Keratinocyte (primary cell): ENCODE measurements at regions not wholly inside any gene's neighbourhood (a gene's known extent, or its start where the extent isn't known, plus 50 kb on each side); places are given as distances from the start of the nearest gene placed in this dataset.

Experiments
- DNase-seq: peaks from one replicate; pipeline ENCODE4 v3.0.0-alpha.2; 2011; ENCODE audit warnings: low read depth, missing footprints, low spot score
- FAIRE-seq: peaks from 2 replicates; lab custom pipeline; 2011; peaks lifted over from hg19 to GRCh38; lab: Jason Lieb, UNC
- H2AFZ ChIP-seq: 2 replicates; pipeline ENCODE4 v1.6.0; 2012; ENCODE audit warnings: low read length, control low read depth, inconsistent platforms; ENCODE audit not compliant: control insufficient read depth
- H3K27ac ChIP-seq: 2 replicates; pipeline ENCODE4 v1.5.1; 2011; ENCODE audit warnings: low read length; ENCODE audit not compliant: control insufficient read depth, insufficient read depth
- H3K27me3 ChIP-seq: 3 replicates; pipeline ENCODE4 v1.6.0; 2011; ENCODE audit warnings: low read length; ENCODE audit not compliant: control insufficient read depth, insufficient read depth; ENCODE audit errors: extremely low read depth
- H3K36me3 ChIP-seq, 2 experiments: 2 replicates in 1 of 2; 3 replicates in 1 of 2; pipeline ENCODE4 v1.5.1; 2011; ENCODE audit warnings: low read length in 2 of 2, mild to moderate bottlenecking in 1 of 2; ENCODE audit not compliant: control insufficient read depth in 2 of 2, insufficient read depth in 2 of 2; ENCODE audit errors: extremely low read depth in 1 of 2
- H3K4me1 ChIP-seq: 3 replicates; pipeline ENCODE4 v1.5.1; 2011; ENCODE audit warnings: low read length; ENCODE audit not compliant: control insufficient read depth, insufficient read depth; ENCODE audit errors: extremely low read depth
- H3K4me2 ChIP-seq: 3 replicates; pipeline ENCODE4 v1.6.0; 2011; ENCODE audit warnings: low read depth, low read length; ENCODE audit not compliant: control insufficient read depth, insufficient read depth; ENCODE audit errors: extremely low read depth
- H3K4me3 ChIP-seq, 3 experiments: fragments of 200-600 bp in 1 of 3; sonication (generic) in 1 of 3; 2 replicates in 2 of 3; 3 replicates in 1 of 3; pipeline ENCODE4 v1.5.1; 2011 to 2016; ENCODE audit warnings: low read length in 3 of 3, mild to moderate bottlenecking in 3 of 3, control low read depth in 2 of 3, inconsistent platforms in 1 of 3, low read depth in 1 of 3, mixed read lengths in 1 of 3, mixed run types in 1 of 3, moderate library complexity in 1 of 3; ENCODE audit not compliant: control insufficient read depth in 2 of 3, insufficient read depth in 2 of 3; ENCODE audit errors: extremely low read depth in 1 of 3
- H3K79me2 ChIP-seq: 2 replicates; pipeline ENCODE4 v1.6.0; 2012; ENCODE audit warnings: low read length; ENCODE audit not compliant: control insufficient read depth, insufficient read depth
- H3K9ac ChIP-seq: 3 replicates; pipeline ENCODE4 v1.6.0; 2011; ENCODE audit warnings: low read length; ENCODE audit not compliant: control insufficient read depth, insufficient read depth; ENCODE audit errors: extremely low read depth
- H3K9me1 ChIP-seq: 3 replicates; pipeline ENCODE4 v1.6.0; 2011; ENCODE audit warnings: low read length; ENCODE audit not compliant: control insufficient read depth, insufficient read depth; ENCODE audit errors: extremely low read depth
- H3K9me3 ChIP-seq: 2 replicates; pipeline ENCODE4 v1.5.1; 2012; ENCODE audit warnings: low read depth, low read length; ENCODE audit not compliant: control insufficient read depth
- H4K20me1 ChIP-seq: 3 replicates; pipeline ENCODE4 v1.6.0; 2011; ENCODE audit warnings: low read length; ENCODE audit not compliant: control insufficient read depth, insufficient read depth; ENCODE audit errors: extremely low read depth
- CTCF ChIP-seq, 3 experiments: IDR thresholded peaks in 1 of 3; conservative IDR thresholded peaks in 1 of 3; optimal IDR thresholded peaks in 1 of 3; 2 replicates in 2 of 3; 3 replicates in 1 of 3; pipeline versions ENCODE3 to v1.5.1; 2011; ENCODE audit warnings: low read length in 3 of 3, mild to moderate bottlenecking in 3 of 3, moderate library complexity in 2 of 3, control low read depth in 1 of 3, inconsistent platforms in 1 of 3; ENCODE audit not compliant: insufficient read depth in 2 of 3; ENCODE audit errors: extremely low read depth in 1 of 3
- EZH2 ChIP-seq: IDR thresholded peaks from one replicate; pipeline ENCODE4 v1.6.1; 2012; ENCODE audit warnings: inconsistent platforms, mild to moderate bottlenecking, low read length, moderate library complexity
- dilution Hi-C: fragments of 300-500 bp; cut with MboI; formaldehyde crosslinking; loops from one replicate; pipeline ENCODE4 v1.7.0; 2020; ENCODE audit warnings: low sequenced_read_pairs; ENCODE audit not compliant: extremely low pct_ligation_motif_present

DNA sequence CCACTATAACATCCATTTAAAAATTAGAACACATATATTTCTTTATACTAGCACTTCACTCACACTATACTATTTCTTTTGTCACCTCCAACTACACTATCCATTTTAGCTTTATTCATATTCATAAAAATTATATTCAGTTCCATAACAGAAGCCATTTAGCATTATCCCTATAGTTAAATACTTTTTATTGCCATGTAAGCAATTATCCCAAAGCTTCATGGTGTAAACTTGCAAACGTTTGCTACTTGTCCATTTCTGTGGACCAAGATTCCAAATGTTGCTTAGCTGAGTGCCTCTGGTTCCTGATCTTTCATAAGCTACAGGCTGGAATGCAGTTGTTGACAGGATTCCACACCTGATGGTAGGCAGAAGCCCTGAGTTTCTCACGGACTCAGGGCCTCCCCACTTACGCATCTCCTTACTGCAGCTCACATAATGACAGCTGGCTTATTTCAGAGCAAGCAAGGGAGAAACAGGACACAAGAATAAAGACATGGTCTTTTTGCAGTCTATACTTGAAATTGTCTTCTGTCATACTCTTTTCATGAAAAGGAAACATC is 1584.8 kb downstream of the SLITRK5 start:
- Histone ChIP-seq H3K36me3 (no peaks in the 10 kb centered on the region), H3K27me3 (no peaks in the 10 kb centered on the region), H3K4me3 (no peak overlapping the region), H4K20me1 (no peaks in the 10 kb centered on the region), H3K4me1 (no peaks in the 10 kb centered on the region), H2AFZ (no peak overlapping the region), H3K9ac (no peak overlapping the region), H3K4me2 (no peak overlapping the region), H3K27ac (no peak overlapping the region), H3K9me1 (no peaks in the 10 kb centered on the region), H3K79me2 (no peaks in the 10 kb centered on the region), H3K9me3 (no peaks in the 10 kb centered on the region)
- DNase-seq (no peak), FAIRE-seq (no peak)
- TF ChIP-seq EZH2 (no peak), CTCF (optimal IDR thresholded peaks at IDR 0.05 in 1 of 3, IDR thresholded peaks at IDR 0.05 in 1 of 3, conservative IDR thresholded peaks at IDR 0.05 in 1 of 3; ENCODE audit: extremely low read depth in 1 of 3, insufficient read depth in 2 of 3, low read length in 3 of 3) (no peak)
- dilution Hi-C loops, result no loop called here

GRCh38 chr13:89267734-89268133 is 1596.6 kb downstream of the SLITRK5 start:
- no peak overlapping the region for H3K9ac ChIP-seq
- no peaks in the 10 kb centered on the region for H4K20me1 ChIP-seq
- H3K9me3 ChIP-seq, result no peaks in the 10 kb centered on the region
- no peak for FAIRE-seq
- no peak for TF ChIP-seq CTCF (optimal IDR thresholded peaks at IDR 0.05 in 1 of 3, IDR thresholded peaks at IDR 0.05 in 1 of 3, conservative IDR thresholded peaks at IDR 0.05 in 1 of 3; ENCODE audit: extremely low read depth in 1 of 3, insufficient read depth in 2 of 3, low read length in 3 of 3)
- TF ChIP-seq EZH2, result no peak
- H3K4me1 ChIP-seq, result no peaks in the 10 kb centered on the region
- no peaks in the 10 kb centered on the region for H3K36me3 ChIP-seq
- no peak overlapping the region for H3K27ac ChIP-seq
- H3K4me2 ChIP-seq, result no peak overlapping the region
- dilution Hi-C loops, result no loop called here
- no peaks in the 10 kb centered on the region for H3K79me2 ChIP-seq
- H3K27me3 ChIP-seq, result no peaks in the 10 kb centered on the region
- DNase-seq, result no peak
- no peaks in the 10 kb centered on the region for H3K9me1 ChIP-seq
- no peak overlapping the region for H2AFZ ChIP-seq
- H3K4me3 ChIP-seq, result no peak overlapping the region
